K562 (cell line): ENCODE measurements at regions not wholly inside any gene's neighbourhood (a gene's known extent, or its start where the extent isn't known, plus 50 kb on each side); places are given as distances from the start of the nearest gene placed in this dataset.
A peak's percentile ranks its signal among the peaks of the same experiment; 100 is the strongest.

Experiments
- ATAC-seq: fragments of 200-7000 bp; cut with Tn5 transposase; 3 replicates; pipeline ENCODE4 v1.9.1; 2020; ENCODE audit warnings: moderate library complexity
- BruUV-seq: library from RNA; stranded (reverse); fragments of 400-500 nt; replicated peaks from 2 replicates; lab custom pipeline; 2021; lab: Mats Ljungman, UMichigan
- CTCF ChIA-PET: fragments of 300-600 bp; formaldehyde crosslinking; extraction: SDS; loops from one replicate; lab custom pipeline; 2021; ENCODE audit warnings: low intra/inter-chr PET ratio; lab: Yijun Ruan, JAX
- POLR2A ChIA-PET: fragments of 300-600, 350-650 bp; sonication (Branson Sonifier 250); formaldehyde crosslinking; extraction: SDS; loops from one replicate; lab custom pipeline; 2021; ENCODE audit warnings: antibody characterized with exemption, inconsistent platforms; lab: Yijun Ruan, JAX
- DNase-seq, 4 experiments: peaks; one replicate each; pipeline versions ENCODE4 v3.0.0 to v3.0.0-alpha.2; 2011 to 2018; ENCODE audit warnings: low spot score in 3 of 4, mixed read lengths in 3 of 4; ENCODE audit errors: extremely low read depth in 1 of 4
- FAIRE-seq: peaks from 2 replicates; lab custom pipeline; 2011; peaks lifted over from hg19 to GRCh38; lab: Jason Lieb, UNC
- H2AFZ ChIP-seq: 2 replicates; pipeline ENCODE4 v1.6.0; 2011; ENCODE audit warnings: low read depth, low read length, control low read depth, inconsistent platforms
- H3K27ac ChIP-seq: fragments of 200-600 bp; 3 replicates; pipeline ENCODE4 v1.8.0; 2011; ENCODE audit warnings: low read depth, mild to moderate bottlenecking, control low read depth, inconsistent platforms, low read length, moderate library complexity, mixed read lengths; ENCODE audit errors: extremely low read depth
- H3K27me3 ChIP-seq, 2 experiments: fragments of 300-600 bp in 1 of 2; 2 replicates in 1 of 2; 3 replicates in 1 of 2; pipeline versions ENCODE4 v1.6.0 to v1.8.0; 2011; ENCODE audit warnings: inconsistent platforms in 2 of 2, low read length in 2 of 2, mild to moderate bottlenecking in 1 of 2, mixed read lengths in 1 of 2, moderate library complexity in 1 of 2; ENCODE audit not compliant: control insufficient read depth in 2 of 2, insufficient read depth in 2 of 2
- H3K36me3 ChIP-seq: fragments of 300-600 bp; 3 replicates; pipeline ENCODE4 v1.8.0; 2011; ENCODE audit warnings: mild to moderate bottlenecking, low read length, inconsistent platforms; ENCODE audit not compliant: control insufficient read depth, insufficient read depth
- H3K4me1 ChIP-seq, 2 experiments: fragments of 200-600 bp in 1 of 2; replicated peaks in 1 of 2; 2 replicates in 1 of 2; 3 replicates in 1 of 2; pipeline versions ENCODE4 v1.5.1 to v1.8.0; 2011; ENCODE audit warnings: inconsistent platforms in 2 of 2, low read length in 2 of 2, mild to moderate bottlenecking in 1 of 2, mixed read lengths in 1 of 2, moderate library complexity in 1 of 2; ENCODE audit not compliant: control insufficient read depth in 2 of 2, insufficient read depth in 2 of 2
- H3K4me2 ChIP-seq: 2 replicates; pipeline ENCODE4 v1.6.1; 2011; ENCODE audit warnings: low read length, control low read depth, inconsistent platforms, mixed read lengths; ENCODE audit not compliant: insufficient read depth
- H3K4me3 ChIP-seq: fragments of 200-600 bp; sonication (generic), shearing (Covaris generic); 2 replicates; pipeline ENCODE4 v1.5.1; 2016; ENCODE audit warnings: control low read depth, inconsistent platforms
- H3K79me2 ChIP-seq: fragments of 200-600 bp; 3 replicates; pipeline ENCODE4 v1.8.0; 2011; ENCODE audit warnings: low read length, inconsistent platforms; ENCODE audit not compliant: control insufficient read depth, insufficient read depth
- H3K9ac ChIP-seq, 2 experiments: 2 replicates each; pipeline versions ENCODE4 v1.6.0 to v1.6.1; 2011; ENCODE audit warnings: low read depth in 2 of 2, low read length in 2 of 2, control low read depth in 1 of 2, inconsistent platforms in 1 of 2, mild to moderate bottlenecking in 1 of 2, mixed read lengths in 1 of 2; ENCODE audit not compliant: insufficient read depth in 1 of 2
- H3K9me1 ChIP-seq: one replicate; pipeline ENCODE4 v1.6.0; 2011; ENCODE audit warnings: inconsistent platforms, mild to moderate bottlenecking, low read length, moderate library complexity; ENCODE audit not compliant: control insufficient read depth, insufficient read depth
- H3K9me3 ChIP-seq: replicated peaks from 2 replicates; pipeline ENCODE4 v1.5.1; 2011; ENCODE audit warnings: low read depth, low read length, inconsistent platforms; ENCODE audit not compliant: control insufficient read depth, insufficient read depth
- H4K20me1 ChIP-seq: replicated peaks from 2 replicates; pipeline ENCODE4 v1.6.1; 2011; ENCODE audit warnings: low read length, inconsistent platforms, mixed read lengths; ENCODE audit not compliant: control insufficient read depth, insufficient read depth
- ADNP ChIP-seq: fragments of 200-800 bp; sonication (Bioruptor generic); IDR thresholded peaks from 2 replicates; pipeline ENCODE4 v1.6.1; 2016; ENCODE audit warnings: missing genetic modification characterization, missing compliant biosample characterization
- ATF3 ChIP-seq, 2 experiments: fragments of 450-650 bp in 1 of 2; sonication (generic) in 1 of 2; formaldehyde crosslinking in 1 of 2; IDR thresholded peaks in 1 of 2; conservative IDR thresholded peaks in 1 of 2; 2 replicates each; pipeline versions ENCODE4 v1.6.1 to v1.8.1; 2016 to 2023; ENCODE audit warnings: mild to moderate bottlenecking in 2 of 2, moderate library complexity in 2 of 2, inconsistent platforms in 1 of 2, missing genetic modification reagents in 1 of 2
- CBX3 ChIP-seq, 2 experiments: IDR thresholded peaks; 1 replicate in 1 of 2; 2 replicates in 1 of 2; pipeline ENCODE4 v1.6.1; 2012; ENCODE audit warnings: inconsistent platforms in 2 of 2, low read length in 2 of 2, borderline replicate concordance in 1 of 2, control low read depth in 1 of 2
- ELK1 ChIP-seq: sonication (generic); formaldehyde crosslinking; IDR thresholded peaks from 2 replicates; pipeline ENCODE4 v1.8.1; 2022; ENCODE audit warnings: missing genetic modification reagents
- MAFF ChIP-seq: IDR thresholded peaks from 2 replicates; pipeline ENCODE4 v1.6.1; 2012; ENCODE audit warnings: low read length, improper control_type of control experiment
- MAFG ChIP-seq: fragments of 450-650 bp; conservative IDR thresholded peaks from 2 replicates; pipeline ENCODE4 v1.6.1; 2016; ENCODE audit warnings: missing genetic modification characterization, missing compliant biosample characterization
- NFE2L1 ChIP-seq: fragments of 450-650 bp; IDR thresholded peaks from 2 replicates; pipeline ENCODE4 v1.6.1; 2016; ENCODE audit warnings: missing genetic modification characterization, low read depth, mild to moderate bottlenecking, missing compliant biosample characterization, moderate library complexity, borderline replicate concordance
- SPI1 ChIP-seq: IDR thresholded peaks from 2 replicates; pipeline ENCODE4 v1.6.1; 2011; ENCODE audit warnings: low read depth, low read length, control low read depth, borderline replicate concordance
- TFAP4 ChIP-seq: sonication (generic); formaldehyde crosslinking; IDR thresholded peaks from 2 replicates; pipeline ENCODE4 v1.8.0; 2022; ENCODE audit warnings: missing genetic modification reagents, mild to moderate bottlenecking, moderate library complexity, borderline replicate concordance
- ZBTB8A ChIP-seq: fragments of 450-650 bp; IDR thresholded peaks from 2 replicates; pipeline ENCODE4 v1.6.1; 2018; ENCODE audit warnings: mild to moderate bottlenecking, moderate library complexity; ENCODE audit not compliant: partially characterized antibody
- ZNF316 ChIP-seq: fragments of 450-650 bp; IDR thresholded peaks from 2 replicates; pipeline ENCODE4 v1.6.1; 2016
- WGBS: fragments of 100-300 bp; shearing (Covaris generic); methylation state at CpG from one replicate; pipeline ENCODE4 v1.1.6; 2016; ENCODE audit warnings: low coverage, mixed read lengths; ENCODE audit not compliant: insufficient coverage; ENCODE audit errors: missing lambda C conversion rate; 5-methylcytosine and 5-hydroxymethylcytosine counted together
- in situ Hi-C: fragments of 300-500 bp; cut with MboI; formaldehyde crosslinking; loops from 4 replicates; pipeline ENCODE4 v1.15.0; 2018; ENCODE audit warnings: inconsistent platforms, mixed read lengths
- intact Hi-C: fragments of 100-400 bp; cut with micrococcal nuclease; formaldehyde crosslinking; loops from 2 replicates; pipeline ENCODE4 v1.14.2; 2022

GRCh38 chr11:16543642-16544041 lies 187.3 kb upstream of the SOX6 start:
- FAIRE-seq = no peak
- H3K4me2 ChIP-seq = no peak overlapping the region
- WGBS = 67% methylated on average over 1 of the region's 1 CpG

GRCh38 chr11:16542353-16542752 lies 186.0 kb upstream of the SOX6 start:
- H3K4me1 ChIP-seq = no peaks in the 10 kb centered on the region; a peak in 1 of 5 replicates

More at GRCh38 chr11:16543642-16544041, 187.3 kb upstream of the SOX6 start:
- TF ChIP-seq TFAP4 (CRISPR knock-in tag) (no peak), SPI1 (peak; percentile 76; the same call in 1 of the 2 replicates)
- intact Hi-C loops = no loop called here
- Histone ChIP-seq H3K9ac (no peak overlapping the region), H3K79me2 (no peaks in the 10 kb centered on the region), H3K27ac (no peak overlapping the region), H4K20me1 (no peaks in the 10 kb centered on the region), H3K9me3 (0 out of 2 replicates have a peak, but pooled peaks cover 4% of the 10 kb centered on the region), H3K9me1 (no peaks in the 10 kb centered on the region), H3K36me3 (no peaks in the 10 kb centered on the region), H3K27me3 (no peaks in the 10 kb centered on the region), H2AFZ (no peak overlapping the region; the same call in 1 of the 2 replicates), H3K4me3 (no peak overlapping the region), H3K4me1 (no peaks in the 10 kb centered on the region; a peak in 1 of 5 replicates)
- in situ Hi-C loops = no loop called here
- CTCF ChIA-PET = no interaction called here
- no peak for DNase-seq
- ATAC-seq = no peak
- POLR2A ChIA-PET = interaction anchor here (1.1 kb wide), 1 partner anchor 8 kb away, joined by 4 read pairs; no protein-coding TSS in a partner anchor
- BruUV-seq = no TSS peak

More at GRCh38 chr11:16542353-16542752, 186.0 kb upstream of the SOX6 start:
- ChIA-PET CTCF (no interaction called here), POLR2A (no interaction called here)
- H2AFZ ChIP-seq = no peak overlapping the region
- H3K9me3 ChIP-seq = 0 out of 2 replicates have a peak, but pooled peaks cover 3% of the 10 kb centered on the region
- H3K4me3 ChIP-seq = no peak overlapping the region
- no peaks in the 10 kb centered on the region for H4K20me1 ChIP-seq
- no peaks in the 10 kb centered on the region for H3K9me1 ChIP-seq
- no TSS peak for BruUV-seq
- no peaks in the 10 kb centered on the region for H3K36me3 ChIP-seq
- H3K27me3 ChIP-seq = no peaks in the 10 kb centered on the region
- H3K79me2 ChIP-seq = no peaks in the 10 kb centered on the region
- intact Hi-C loops (no loop called here), in situ Hi-C loops (no loop called here)
- FAIRE-seq = no peak
- WGBS = 90% methylated on average over 1 of the region's 1 CpG
- no peak for ATAC-seq
- H3K9ac ChIP-seq = no peak overlapping the region
- TF ChIP-seq MAFF (peak; percentile 22; the same call in 1 of the 2 replicates), NFE2L1 (tag) (peak; percentile 26; the same call in 1 of the 2 replicates), ATF3 (IDR thresholded peaks at IDR 0.05) (no peak), ATF3 (CRISPR knock-in tag; conservative IDR thresholded peaks at IDR 0.05) (no peak), ZNF316 (peak; percentile 61), ELK1 (CRISPR knock-in tag) (no peak), MAFG (tag) (peak; percentile 24), ADNP (no peak), CBX3 (IDR thresholded peaks at IDR 0.05; ENCODE audit: borderline replicate concordance in 1 of 2, low read length in 2 of 2) (no peak), ZBTB8A (no peak)
- H3K27ac ChIP-seq = no peak overlapping the region
- DNase-seq = no peak
- no peak overlapping the region for H3K4me2 ChIP-seq
